GM12891 (cell line): ENCODE measurements at regions not wholly inside any gene's neighbourhood (a gene's known extent, or its start where the extent isn't known, plus 50 kb on each side); places are given as distances from the start of the nearest gene placed in this dataset.

Source experiments
- POLR2A ChIP-seq: IDR thresholded peaks from 2 replicates; pipeline ENCODE4 v1.6.1; 2011; ENCODE audit warnings: low read depth, low read length, control low read depth
- POU2F2 ChIP-seq: IDR thresholded peaks from 2 replicates; pipeline ENCODE4 v1.6.1; 2011; ENCODE audit warnings: low read depth, mild to moderate bottlenecking, control low read depth, low read length, moderate library complexity
- SPI1 ChIP-seq: IDR thresholded peaks from 2 replicates; pipeline ENCODE4 v1.6.1; 2011; ENCODE audit warnings: low read depth, low read length, control low read depth
- TAF1 ChIP-seq: IDR thresholded peaks from 2 replicates; pipeline ENCODE4 v1.6.1; 2011; ENCODE audit warnings: low read depth, low read length, control low read depth

DNA sequence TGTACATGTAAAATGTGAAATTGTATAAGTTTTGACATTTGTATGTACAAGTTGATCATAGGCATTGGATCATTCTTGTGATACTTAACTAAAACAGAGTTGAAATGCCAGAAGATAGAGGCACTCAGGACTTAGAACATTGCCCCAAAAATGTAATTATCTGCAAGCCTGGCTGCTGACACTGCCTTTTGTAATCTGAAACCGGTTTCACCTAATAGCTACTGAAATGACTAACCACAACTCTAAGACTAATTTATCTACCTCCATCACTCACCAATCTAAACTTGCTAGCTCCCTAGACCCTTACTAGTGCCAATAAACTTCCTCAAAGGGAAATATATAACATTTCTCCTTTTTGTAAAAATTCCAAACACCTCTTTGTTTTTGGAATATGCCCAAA lies 2596.2 kb downstream of the PCDH9 start:
- no peak for TF ChIP-seq SPI1
- no peak for TF ChIP-seq POLR2A
- TF ChIP-seq TAF1 = no peak
- TF ChIP-seq POU2F2 = no peak
